ENCODE measurements at regions not wholly inside any gene's neighbourhood (a gene's known extent, or its start where the extent isn't known, plus 50 kb on each side); places are given as distances from the start of the nearest gene placed in this dataset.
"Not testable (repeated sequence)": the region's sequence is repeated elsewhere in the genome, so short reads cannot be mapped to it uniquely, and the experiment has no call there.

DNA sequence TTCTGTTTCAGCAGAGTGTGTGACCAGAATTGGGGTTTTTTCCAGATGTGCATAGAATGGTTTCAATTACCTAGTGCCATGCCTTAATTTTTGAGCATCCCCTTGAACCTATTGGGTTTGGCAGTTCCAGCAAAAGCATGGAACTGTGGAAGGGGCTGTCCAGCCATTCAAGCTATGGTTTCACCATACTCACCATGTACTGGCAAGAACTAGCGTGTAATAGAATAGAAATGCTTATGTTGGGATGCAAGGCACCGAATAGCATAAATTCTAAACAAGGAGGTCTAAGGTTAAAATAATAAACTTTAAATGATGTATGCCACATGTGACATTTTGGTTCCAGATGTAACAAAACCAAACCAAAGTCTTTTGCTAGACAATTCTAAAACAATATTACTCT is 91.4 kb downstream of the MTERF1 start:
- DNase-seq = no peak

DNA sequence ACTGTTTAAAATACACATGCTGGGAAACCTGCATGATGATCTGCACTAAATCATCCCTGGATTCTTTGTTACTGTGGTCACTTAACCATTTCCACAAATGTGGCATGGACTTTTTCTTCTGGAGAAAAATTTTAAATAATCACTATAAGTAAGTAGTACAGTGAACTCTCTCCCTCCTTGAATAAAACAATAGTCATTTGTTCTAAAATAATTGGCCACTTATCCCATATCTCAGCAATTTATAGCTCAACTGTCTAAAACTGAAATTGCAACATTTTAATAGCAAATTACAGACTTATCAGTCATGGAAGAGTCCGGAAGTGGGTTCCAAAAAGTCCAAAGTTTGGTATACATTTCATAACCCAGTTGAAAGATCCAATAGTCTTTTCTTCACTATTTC is 90.9 kb downstream of the MTERF1 start:
- no peak for DNase-seq

DNA sequence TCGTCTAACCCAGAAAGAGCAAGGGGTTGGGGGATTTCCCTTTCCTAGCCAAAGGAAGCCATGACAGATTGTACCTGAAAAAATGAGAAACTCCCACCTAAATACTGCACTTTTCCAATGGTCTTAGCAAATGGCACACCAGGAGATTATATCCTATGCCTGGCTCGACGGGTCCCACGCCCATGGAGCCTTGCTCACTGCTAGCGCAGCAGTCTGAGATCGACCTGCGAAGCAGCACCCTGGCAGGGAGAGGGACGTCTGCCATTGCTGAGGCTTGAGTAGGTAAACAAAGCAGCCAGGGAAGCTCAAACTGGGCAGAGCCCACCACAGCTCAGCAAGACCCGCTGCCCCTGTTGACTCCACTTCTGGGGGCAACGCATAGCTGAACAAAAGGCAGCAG is 89.9 kb downstream of the MTERF1 start:
- not testable (repeated sequence) for DNase-seq

DNA sequence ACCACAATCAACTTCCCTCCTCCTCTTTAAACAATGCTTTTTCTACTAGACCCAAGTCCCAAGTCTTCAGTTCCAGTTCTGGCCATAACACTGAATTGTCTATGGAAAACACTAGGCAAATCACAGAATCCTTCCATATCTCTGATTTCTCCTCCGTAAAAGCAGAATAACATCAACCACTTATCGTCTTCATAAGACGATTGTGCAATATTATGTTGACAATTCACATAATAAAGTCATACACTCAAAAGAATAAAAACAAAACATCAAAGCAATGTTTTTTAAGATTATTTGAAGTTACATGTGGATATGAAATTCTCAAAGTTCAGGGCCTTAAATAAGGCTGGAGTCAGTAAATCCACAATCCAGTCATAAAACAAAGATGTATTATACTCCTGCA is 84.4 kb downstream of the MTERF1 start:
- DNase-seq = no peak

DNA sequence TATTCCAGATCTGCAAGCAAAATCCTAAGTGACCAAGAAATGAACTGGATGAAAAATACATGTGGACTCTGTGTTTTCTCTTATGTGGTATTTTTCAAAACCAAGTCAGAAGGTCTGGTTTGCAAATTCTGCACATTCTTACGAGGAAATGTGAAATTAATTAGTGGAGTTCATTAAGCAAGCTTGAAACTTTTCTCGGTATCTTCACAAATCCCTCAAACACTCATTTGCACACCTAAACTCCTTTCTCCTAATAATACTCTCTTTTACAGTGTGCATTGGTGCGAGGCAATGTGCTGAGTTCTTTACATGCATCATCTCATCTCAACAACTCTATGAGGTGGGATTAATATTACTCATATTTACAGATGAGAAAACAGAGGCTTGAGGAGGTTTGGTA is 82.1 kb downstream of the MTERF1 start:
- no peak for DNase-seq

DNA sequence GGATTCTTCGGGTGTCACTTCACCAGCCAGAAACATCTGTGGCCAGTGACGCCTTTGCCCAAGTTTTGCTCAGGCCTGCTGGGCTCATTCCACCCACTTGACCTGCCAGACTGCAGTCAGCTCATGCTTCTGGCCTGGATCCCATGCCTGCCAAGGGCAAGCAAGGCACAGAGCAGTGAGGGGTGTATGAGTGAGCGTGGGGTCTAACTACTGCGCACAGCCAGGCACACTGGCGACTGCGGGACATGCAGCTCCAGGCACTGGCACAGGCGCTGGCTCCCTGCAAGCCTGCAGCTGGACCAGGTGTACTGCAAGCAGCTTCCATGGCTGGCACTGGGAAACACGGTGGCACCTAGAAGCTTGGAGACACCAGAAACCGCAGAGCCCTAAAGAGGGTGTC is 80.1 kb downstream of the MTERF1 start:
- DNase-seq = no peak

DNA sequence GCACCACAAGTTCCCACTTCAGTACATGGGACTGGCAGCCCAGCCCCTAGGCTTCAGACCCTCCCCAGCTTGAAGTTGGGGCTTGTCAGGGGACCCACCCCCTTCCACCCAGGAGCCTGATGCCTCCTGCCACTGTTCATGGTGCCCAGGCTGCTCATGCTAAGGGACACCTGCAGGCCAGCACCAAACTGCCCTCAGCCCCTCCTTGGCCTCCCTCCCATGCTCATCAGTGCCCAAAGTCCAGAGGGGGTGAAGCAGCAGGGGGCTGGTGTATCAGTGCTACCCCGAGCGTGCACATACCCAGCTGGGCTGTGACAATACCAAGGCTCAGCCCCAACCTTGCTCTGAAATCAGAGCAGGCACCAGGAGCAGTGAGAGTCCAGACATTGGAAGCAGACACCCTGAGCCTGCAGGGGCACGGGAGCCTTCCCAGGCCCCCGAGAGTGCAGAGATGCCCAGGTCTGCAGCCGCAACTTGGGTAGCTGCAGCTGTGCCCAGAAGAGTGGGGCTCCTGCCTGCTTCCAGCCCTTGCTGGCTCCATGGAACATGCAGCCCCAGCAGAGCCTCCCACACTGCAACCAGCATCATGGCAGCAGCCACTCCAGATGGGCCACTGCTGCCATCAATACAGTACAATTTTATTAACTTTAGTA is 79.0 kb downstream of the MTERF1 start:
- no peak for DNase-seq

DNA sequence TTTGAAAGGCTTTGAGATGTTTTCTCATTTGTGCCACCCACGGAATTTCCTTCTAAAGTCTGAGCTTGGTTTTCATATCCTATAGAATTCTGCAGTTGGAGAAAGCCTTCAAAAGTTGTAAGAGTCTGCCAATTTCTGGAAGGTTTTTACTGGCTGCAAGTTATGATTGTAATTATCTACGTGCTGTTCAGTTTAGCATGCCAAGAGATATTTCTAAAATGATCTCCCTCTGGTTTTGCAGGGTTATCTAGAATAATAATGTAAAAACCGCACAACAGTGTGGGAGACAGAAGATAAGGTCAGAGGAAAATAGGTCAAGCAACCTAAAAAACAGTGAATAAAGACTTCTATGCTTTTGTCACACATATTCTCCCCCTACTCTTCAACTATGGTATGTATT is 69.3 kb downstream of the MTERF1 start:
- DNase-seq = no peak

DNA sequence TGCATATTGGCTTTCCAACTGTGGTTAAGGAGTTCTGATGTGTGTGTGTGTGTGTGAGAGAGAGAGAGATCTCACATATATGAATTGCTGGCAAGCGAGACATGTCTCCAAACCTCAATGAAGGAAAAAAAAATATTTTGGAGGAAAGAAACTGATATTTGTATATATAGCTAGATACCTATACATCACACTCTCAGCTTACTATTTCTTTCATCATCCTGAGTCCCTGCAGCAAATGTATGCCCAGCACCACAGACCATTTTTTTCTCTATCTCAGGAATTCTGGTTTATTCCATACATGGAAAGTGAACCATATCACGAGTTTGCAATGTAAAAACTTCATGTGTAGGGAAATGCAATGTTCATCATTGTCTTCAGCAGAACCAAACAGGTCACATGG is 68.9 kb downstream of the MTERF1 start:
- no peak for DNase-seq

DNA sequence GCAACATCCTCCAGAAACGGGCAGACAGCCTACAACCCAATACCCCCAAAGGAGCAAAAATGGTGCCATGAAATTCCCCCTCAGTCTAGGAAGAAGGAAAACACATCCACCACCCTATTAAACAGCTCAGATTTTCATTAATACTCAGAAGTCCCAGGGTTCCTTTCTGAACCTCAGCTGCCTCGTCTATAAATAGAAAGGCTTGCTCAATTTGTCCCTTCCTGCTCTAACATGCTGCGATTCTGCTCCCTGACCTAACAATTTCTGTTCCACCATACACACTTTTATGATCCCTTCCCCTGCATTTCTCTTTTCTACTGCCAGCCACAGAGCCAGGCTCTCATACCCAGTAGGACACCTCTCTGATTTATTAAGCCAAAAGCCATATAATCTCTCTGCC is 68.1 kb downstream of the MTERF1 start:
- DNase-seq = no peak

DNA sequence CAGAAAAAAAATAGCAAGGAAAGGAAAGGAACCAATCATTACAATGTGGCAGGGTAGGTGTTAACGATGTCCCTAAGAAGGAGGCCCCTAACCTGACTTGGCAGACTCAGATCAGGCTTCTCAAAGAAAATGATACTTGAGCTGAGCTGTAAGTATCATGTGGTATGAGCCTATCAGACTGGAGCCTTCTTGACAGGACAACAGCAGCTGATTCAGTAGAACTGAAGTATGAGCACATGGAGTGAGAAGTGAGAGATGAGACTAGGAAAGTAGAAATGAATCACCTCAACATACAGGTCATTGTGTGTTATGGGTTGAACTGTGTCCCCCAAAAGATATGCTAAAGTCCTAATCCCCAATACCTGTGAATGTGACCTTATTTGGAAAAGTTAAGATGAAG is 66.3 kb downstream of the MTERF1 start:
- no peak for DNase-seq
